ENCODE measurements at regions not wholly inside any gene's neighbourhood (a gene's known extent, or its start where the extent isn't known, plus 50 kb on each side); places are given as distances from the start of the nearest gene placed in this dataset.

DNA sequence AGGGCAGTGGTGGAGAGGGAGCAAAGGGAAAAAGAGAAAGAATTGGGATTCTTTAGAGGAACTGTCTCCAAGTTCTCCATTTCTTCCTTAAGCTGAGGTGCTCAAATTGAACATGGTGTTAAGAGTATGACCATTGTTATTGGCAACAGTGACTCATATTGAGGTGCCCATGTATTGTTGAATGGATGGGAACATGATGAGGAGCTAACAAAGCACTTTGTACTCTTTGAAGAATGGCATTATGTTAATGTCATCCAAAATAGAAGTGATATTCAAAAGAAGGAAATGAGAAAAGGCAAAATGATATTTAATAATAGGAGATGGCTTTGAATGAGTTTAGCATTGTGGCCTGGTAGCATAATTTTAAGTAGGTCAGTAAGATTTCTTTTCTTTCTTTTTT lies 261.1 kb downstream of the QKI start:
- TF ChIP-seq, protein P1, sequence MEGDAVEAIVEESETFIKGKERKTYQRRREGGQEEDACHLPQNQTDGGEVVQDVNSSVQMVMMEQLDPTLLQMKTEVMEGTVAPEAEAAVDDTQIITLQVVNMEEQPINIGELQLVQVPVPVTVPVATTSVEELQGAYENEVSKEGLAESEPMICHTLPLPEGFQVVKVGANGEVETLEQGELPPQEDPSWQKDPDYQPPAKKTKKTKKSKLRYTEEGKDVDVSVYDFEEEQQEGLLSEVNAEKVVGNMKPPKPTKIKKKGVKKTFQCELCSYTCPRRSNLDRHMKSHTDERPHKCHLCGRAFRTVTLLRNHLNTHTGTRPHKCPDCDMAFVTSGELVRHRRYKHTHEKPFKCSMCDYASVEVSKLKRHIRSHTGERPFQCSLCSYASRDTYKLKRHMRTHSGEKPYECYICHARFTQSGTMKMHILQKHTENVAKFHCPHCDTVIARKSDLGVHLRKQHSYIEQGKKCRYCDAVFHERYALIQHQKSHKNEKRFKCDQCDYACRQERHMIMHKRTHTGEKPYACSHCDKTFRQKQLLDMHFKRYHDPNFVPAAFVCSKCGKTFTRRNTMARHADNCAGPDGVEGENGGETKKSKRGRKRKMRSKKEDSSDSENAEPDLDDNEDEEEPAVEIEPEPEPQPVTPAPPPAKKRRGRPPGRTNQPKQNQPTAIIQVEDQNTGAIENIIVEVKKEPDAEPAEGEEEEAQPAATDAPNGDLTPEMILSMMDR (IDR thresholded peaks at IDR 0.05) = no peak
- TF ChIP-seq POLR2A (IDR thresholded peaks at IDR 0.05) = no peak
